ENCODE measurements at regions not wholly inside any gene's neighbourhood (a gene's known extent, or its start where the extent isn't known, plus 50 kb on each side); places are given as distances from the start of the nearest gene placed in this dataset.

GRCh38 chr18:56373601-56374000, 264.8 kb downstream of the TXNL1 start:
- Mint-ChIP-seq H3K4me3 (no peak overlapping the region), H3K36me3 (ENCODE audit: low read depth) (no peaks in the 10 kb centered on the region), H3K9me3 (no peaks in the 10 kb centered on the region), H3K27ac (no peak overlapping the region), H3K27me3 (no peaks in the 10 kb centered on the region), H3K4me1 (peaks cover 1% of the 10 kb centered on the region)
- intact Hi-C loops (cut with micrococcal nuclease), result no loop called here
- DNase-seq (no peak), ATAC-seq (ENCODE audit: low read depth) (no peak)
- ChIA-PET CTCF (no interaction called here), POLR2A (no interaction called here)
- TF ChIP-seq, protein P1, sequence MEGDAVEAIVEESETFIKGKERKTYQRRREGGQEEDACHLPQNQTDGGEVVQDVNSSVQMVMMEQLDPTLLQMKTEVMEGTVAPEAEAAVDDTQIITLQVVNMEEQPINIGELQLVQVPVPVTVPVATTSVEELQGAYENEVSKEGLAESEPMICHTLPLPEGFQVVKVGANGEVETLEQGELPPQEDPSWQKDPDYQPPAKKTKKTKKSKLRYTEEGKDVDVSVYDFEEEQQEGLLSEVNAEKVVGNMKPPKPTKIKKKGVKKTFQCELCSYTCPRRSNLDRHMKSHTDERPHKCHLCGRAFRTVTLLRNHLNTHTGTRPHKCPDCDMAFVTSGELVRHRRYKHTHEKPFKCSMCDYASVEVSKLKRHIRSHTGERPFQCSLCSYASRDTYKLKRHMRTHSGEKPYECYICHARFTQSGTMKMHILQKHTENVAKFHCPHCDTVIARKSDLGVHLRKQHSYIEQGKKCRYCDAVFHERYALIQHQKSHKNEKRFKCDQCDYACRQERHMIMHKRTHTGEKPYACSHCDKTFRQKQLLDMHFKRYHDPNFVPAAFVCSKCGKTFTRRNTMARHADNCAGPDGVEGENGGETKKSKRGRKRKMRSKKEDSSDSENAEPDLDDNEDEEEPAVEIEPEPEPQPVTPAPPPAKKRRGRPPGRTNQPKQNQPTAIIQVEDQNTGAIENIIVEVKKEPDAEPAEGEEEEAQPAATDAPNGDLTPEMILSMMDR (IDR thresholded peaks at IDR 0.05), result no peak

GRCh38 chr18:56368066-56368465, 270.3 kb downstream of the TXNL1 start:
- intact Hi-C loops (cut with micrococcal nuclease), result no loop called here
- CTCF ChIA-PET, result no interaction called here
- H3K27me3 Mint-ChIP-seq, result no peaks in the 10 kb centered on the region
- ATAC-seq (ENCODE audit: low read depth) (no peak), DNase-seq (no peak)
- POLR2A ChIA-PET, result no interaction called here
- H3K27ac Mint-ChIP-seq, result no peak overlapping the region
- no peak overlapping the region for H3K4me3 Mint-ChIP-seq
- TF ChIP-seq, protein P1 (IDR thresholded peaks at IDR 0.05), result no peak
- H3K9me3 Mint-ChIP-seq, result peaks cover 5% of the 10 kb centered on the region
- no peaks in the 10 kb centered on the region for H3K4me1 Mint-ChIP-seq
- H3K36me3 Mint-ChIP-seq (ENCODE audit: low read depth), result no peaks in the 10 kb centered on the region

DNA sequence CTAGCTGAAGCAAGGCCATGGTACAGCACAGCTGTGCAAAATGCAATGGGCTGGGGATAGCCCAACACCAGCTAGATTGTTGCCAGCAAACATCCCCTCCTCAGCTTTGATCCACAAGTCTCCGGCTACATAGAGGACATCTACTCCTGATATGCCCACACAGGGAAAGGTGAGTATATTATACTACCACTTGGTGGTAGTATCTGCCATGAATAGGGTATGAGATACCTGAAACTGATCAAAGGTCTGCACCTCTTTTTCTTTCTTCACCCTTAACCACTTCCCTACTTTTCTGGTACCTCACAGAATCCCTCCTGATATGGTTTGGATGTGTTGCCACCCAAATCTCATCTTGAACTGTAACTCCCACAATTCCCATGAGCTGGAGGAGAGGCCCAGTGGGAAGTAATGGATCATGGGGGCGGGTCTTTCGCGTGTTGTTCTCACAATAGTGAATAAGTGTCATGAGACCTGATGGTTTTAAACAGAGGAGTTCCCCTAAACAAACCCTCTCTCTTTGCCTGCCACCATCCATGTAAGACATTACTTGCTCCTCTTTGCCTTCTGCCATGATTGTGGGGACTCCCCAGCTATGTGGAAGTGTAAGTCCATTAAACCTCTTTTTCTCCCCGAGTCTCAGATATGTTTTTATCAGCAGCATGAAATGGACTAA, 279.6 kb downstream of the TXNL1 start:
- Mint-ChIP-seq H3K36me3 (ENCODE audit: low read depth) (no peaks in the 10 kb centered on the region), H3K4me3 (no peak overlapping the region), H3K27ac (no peak overlapping the region), H3K27me3 (no peaks in the 10 kb centered on the region), H3K9me3 (peaks cover 13% of the 10 kb centered on the region), H3K4me1 (no peaks in the 10 kb centered on the region)
- TF ChIP-seq, protein P1 (IDR thresholded peaks at IDR 0.05), result no peak
- ChIA-PET POLR2A (no interaction called here), CTCF (no interaction called here)
- ATAC-seq (ENCODE audit: low read depth), result no peak
- no peak for DNase-seq
- intact Hi-C loops (cut with micrococcal nuclease), result no loop called here

DNA sequence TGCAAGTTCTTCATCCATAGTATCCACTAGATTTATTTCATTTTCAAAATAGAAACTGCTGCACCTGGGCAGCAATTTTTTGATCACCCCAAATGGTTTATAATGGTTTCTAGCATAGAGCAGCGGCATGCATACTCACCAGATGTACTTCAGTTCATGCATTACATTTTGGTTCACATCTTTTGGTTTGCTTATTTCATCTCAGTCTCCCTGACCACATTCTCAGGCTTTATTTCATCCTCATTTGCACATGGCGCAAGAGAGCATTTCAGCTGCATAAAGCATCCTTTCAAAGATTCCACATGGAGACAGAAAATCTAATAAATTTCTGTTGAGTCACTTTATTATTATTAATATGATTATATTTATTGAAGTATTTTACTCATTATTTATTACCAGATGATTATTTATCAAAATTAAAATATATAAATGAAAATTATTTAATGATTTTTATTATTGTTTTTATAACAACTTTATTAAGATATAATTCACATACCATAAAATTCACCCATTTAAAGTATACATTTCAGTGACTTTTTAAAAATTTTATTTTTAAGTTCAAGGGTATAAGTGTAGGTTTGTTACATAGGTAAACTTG, 284.6 kb downstream of the TXNL1 start:
- POLR2A ChIA-PET, result no interaction called here
- Mint-ChIP-seq H3K27me3 (no peaks in the 10 kb centered on the region), H3K27ac (no peak overlapping the region), H3K9me3 (peaks cover 1% of the 10 kb centered on the region), H3K4me1 (no peaks in the 10 kb centered on the region), H3K36me3 (ENCODE audit: low read depth) (no peaks in the 10 kb centered on the region), H3K4me3 (no peak overlapping the region)
- TF ChIP-seq, protein P1 (IDR thresholded peaks at IDR 0.05), result no peak
- DNase-seq, result no peak
- CTCF ChIA-PET, result no interaction called here
- no peak for ATAC-seq (ENCODE audit: low read depth)
- intact Hi-C loops (cut with micrococcal nuclease), result no loop called here

DNA sequence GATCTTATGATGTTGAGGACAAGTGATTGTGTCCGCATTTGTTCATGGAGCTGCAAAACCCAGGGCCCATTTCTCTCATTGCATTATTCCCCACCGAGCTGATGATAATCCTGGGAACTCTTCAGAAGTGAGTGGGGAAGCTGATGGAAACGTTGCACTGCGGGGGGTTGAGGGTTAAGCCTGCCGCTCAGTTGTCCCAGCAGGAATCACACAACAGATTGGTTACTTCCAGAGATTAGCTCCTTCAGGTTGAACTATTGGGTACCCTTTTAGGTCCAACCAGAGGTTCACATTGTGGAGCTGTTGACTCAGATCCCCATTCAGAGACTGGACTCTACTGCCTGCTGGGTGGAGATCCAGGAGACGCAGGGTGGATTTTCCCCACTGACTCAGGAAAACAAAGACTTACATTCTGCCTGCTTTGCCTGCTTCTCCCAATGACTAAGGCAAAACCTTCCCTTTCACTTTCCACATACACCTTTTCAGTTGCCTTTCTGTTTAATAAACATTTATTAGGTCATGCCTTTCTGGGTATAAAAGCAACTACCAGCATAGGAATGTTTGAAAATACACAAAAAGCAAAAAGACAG, 286.4 kb downstream of the TXNL1 start:
- no peak for DNase-seq
- no peaks in the 10 kb centered on the region for H3K9me3 Mint-ChIP-seq
- no peaks in the 10 kb centered on the region for H3K4me1 Mint-ChIP-seq
- H3K27ac Mint-ChIP-seq, result no peak overlapping the region
- ChIA-PET POLR2A (interaction anchor here (0.6 kb wide), 1 partner anchor 20 kb away, joined by 3 read pairs; no protein-coding TSS in a partner anchor), CTCF (no interaction called here)
- TF ChIP-seq, protein P1 (IDR thresholded peaks at IDR 0.05), result no peak
- no peaks in the 10 kb centered on the region for H3K27me3 Mint-ChIP-seq
- ATAC-seq (ENCODE audit: low read depth), result no peak
- H3K36me3 Mint-ChIP-seq (ENCODE audit: low read depth), result no peaks in the 10 kb centered on the region
- intact Hi-C loops (cut with micrococcal nuclease), result no loop called here
- H3K4me3 Mint-ChIP-seq, result no peak overlapping the region

Data from activated B cell treated with CpG ODN at 0.5 μM for 24 hours (primary cell).